ENCODE measurements at regions not wholly inside any gene's neighbourhood (a gene's known extent, or its start where the extent isn't known, plus 50 kb on each side); places are given as distances from the start of the nearest gene placed in this dataset.

GRCh38 chrX:109261279-109261678, 220.6 kb downstream of the GUCY2F start:
- no peak for TF ChIP-seq CTCF (conservative IDR thresholded peaks at IDR 0.05; ENCODE audit: low read depth, low read length)
- no peak for TF ChIP-seq EZH2 (IDR thresholded peaks at IDR 0.05; ENCODE audit: borderline replicate concordance, low read depth, low read length, poor library complexity, severe bottlenecking)
